Hepatocyte (in vitro differentiated cells): ENCODE measurements at regions not wholly inside any gene's neighbourhood (a gene's known extent, or its start where the extent isn't known, plus 50 kb on each side); places are given as distances from the start of the nearest gene placed in this dataset.

Experiments
- CTCF ChIP-seq: fragments of 200-600 bp; sonication (generic); IDR thresholded peaks from 2 replicates; pipeline ENCODE4 v1.5.1; 2016; ENCODE audit warnings: antibody characterized with exemption, mild to moderate bottlenecking; ENCODE audit not compliant: poor library complexity
- EZH2 ChIP-seq: fragments of 200-600 bp; sonication (generic); IDR thresholded peaks from 2 replicates; pipeline ENCODE4 v1.6.1; 2016; ENCODE audit warnings: antibody characterized with exemption, mild to moderate bottlenecking, borderline replicate concordance

GRCh38 chr6:86536121-86536520 is 401.2 kb upstream of the HTR1E start:
- TF ChIP-seq CTCF, result no peak
- no peak for TF ChIP-seq EZH2
